ENCODE measurements at regions not wholly inside any gene's neighbourhood (a gene's known extent, or its start where the extent isn't known, plus 50 kb on each side); places are given as distances from the start of the nearest gene placed in this dataset.

DNA sequence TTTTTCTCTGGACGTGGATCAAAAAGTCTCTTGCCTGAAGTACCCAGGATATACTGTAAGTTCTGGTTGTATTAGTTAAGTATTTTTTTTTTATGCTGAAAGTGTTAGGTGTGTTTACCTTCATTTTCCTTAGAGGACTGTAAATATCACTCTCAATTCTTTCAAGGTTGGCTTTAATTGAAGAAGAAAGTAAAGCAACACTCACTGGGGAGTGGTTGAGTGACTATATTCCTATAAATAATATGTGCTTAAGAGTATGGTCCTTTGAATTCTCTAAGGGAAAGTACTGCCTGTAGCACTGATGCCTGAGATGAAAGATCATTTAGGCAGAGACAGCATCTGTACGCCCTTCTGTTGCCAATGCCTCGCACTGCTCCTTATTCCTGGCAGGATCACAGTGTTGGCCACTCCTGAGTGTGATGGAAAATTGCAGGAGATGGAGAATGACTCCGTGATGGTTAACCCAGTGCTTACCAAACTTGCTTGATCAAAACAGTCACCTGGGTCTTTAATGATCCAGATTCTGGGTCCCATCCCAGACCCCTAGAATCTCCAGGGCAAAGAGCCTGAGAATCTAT lies 182.0 kb upstream of the MPDZ start:
- TF ChIP-seq, protein P1, sequence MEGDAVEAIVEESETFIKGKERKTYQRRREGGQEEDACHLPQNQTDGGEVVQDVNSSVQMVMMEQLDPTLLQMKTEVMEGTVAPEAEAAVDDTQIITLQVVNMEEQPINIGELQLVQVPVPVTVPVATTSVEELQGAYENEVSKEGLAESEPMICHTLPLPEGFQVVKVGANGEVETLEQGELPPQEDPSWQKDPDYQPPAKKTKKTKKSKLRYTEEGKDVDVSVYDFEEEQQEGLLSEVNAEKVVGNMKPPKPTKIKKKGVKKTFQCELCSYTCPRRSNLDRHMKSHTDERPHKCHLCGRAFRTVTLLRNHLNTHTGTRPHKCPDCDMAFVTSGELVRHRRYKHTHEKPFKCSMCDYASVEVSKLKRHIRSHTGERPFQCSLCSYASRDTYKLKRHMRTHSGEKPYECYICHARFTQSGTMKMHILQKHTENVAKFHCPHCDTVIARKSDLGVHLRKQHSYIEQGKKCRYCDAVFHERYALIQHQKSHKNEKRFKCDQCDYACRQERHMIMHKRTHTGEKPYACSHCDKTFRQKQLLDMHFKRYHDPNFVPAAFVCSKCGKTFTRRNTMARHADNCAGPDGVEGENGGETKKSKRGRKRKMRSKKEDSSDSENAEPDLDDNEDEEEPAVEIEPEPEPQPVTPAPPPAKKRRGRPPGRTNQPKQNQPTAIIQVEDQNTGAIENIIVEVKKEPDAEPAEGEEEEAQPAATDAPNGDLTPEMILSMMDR (IDR thresholded peaks at IDR 0.05) = no peak
- TF ChIP-seq POLR2A (IDR thresholded peaks at IDR 0.05) (no peak), POLR2AphosphoS5 (IDR thresholded peaks at IDR 0.05) (no peak)
